Activated T-cell treated with anti-CD3 and anti-CD28 coated beads, Interleukin-2, amount 50 U/mL, for 4 hours (primary cell): ENCODE measurements at regions not wholly inside any gene's neighbourhood (a gene's known extent, or its start where the extent isn't known, plus 50 kb on each side); places are given as distances from the start of the nearest gene placed in this dataset.
"Not testable (repeated sequence)": the region's sequence is repeated elsewhere in the genome, so short reads cannot be mapped to it uniquely, and the experiment has no call there.

Experiments used
- ATAC-seq, 2 donors: fragments of 200-7000 bp; cut with Tn5 transposase; one replicate each; pipeline ENCODE4 v1.10.0; 2021
- DNase-seq: peaks from one replicate; pipeline ENCODE4 v3.0.0-alpha.2; 2020
- H3K27me3 Mint-ChIP-seq: one replicate; pipeline ENCODE4 v1.8.0; 2021; ENCODE audit warnings: low read depth, mixed read lengths
- H3K36me3 Mint-ChIP-seq: one replicate; pipeline ENCODE4 v1.8.0; 2022; ENCODE audit warnings: mixed read lengths; ENCODE audit not compliant: insufficient read depth
- H3K4me1 Mint-ChIP-seq: one replicate; pipeline ENCODE4 v1.8.0; 2021; ENCODE audit warnings: low read depth, mixed read lengths
- H3K4me3 Mint-ChIP-seq: one replicate; pipeline ENCODE4 v1.8.0; 2021; ENCODE audit warnings: mild to moderate bottlenecking, moderate library complexity, mixed read lengths
- H3K9me3 Mint-ChIP-seq: one replicate; pipeline ENCODE4 v1.8.0; 2021; ENCODE audit warnings: mixed read lengths

DNA sequence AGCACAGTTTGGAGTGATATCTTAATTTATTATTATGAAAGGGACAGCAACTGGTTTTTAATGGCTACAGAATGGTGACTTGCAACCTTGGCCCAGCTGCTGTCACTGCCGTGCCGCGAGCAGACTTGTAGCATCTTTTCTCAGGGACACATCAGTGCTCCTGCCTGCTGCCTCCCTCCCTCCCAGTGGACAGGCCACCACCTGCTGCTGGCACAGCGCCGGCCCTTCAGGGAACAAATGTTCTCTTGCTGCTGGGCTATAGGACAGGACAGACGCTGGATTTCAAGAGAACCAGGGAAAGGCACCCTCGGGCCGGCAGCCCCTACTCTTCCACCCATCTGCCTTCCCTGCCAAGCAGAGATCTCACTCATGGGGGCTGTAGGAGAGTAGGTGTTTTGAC is 413.8 kb upstream of the NFIA start:
- ATAC-seq = no peak
- no peak overlapping the region for H3K4me3 Mint-ChIP-seq
- no peaks in the 10 kb centered on the region for H3K4me1 Mint-ChIP-seq
- no peak for DNase-seq
- H3K36me3 Mint-ChIP-seq = no peaks in the 10 kb centered on the region
- no peaks in the 10 kb centered on the region for H3K27me3 Mint-ChIP-seq
- H3K9me3 Mint-ChIP-seq = no peaks in the 10 kb centered on the region

DNA sequence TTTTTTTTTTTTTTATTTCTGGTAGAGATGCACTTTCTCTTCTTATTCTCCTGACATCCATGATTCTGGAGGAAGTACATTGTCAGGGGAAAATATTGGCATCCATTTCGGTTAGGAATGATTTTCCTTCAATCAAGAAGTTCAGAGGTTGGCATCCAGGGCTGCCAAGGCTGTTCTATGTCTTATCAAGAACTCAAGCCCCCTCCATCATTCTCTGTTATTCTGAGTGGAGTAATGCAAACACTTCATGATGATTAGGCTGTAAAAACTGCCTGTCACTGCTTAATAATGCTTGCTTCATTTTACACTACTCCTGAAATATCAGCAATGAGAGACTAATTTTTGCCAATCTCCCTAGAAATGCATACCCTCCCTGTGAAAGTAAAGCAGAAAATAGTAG is 417.1 kb upstream of the NFIA start:
- Mint-ChIP-seq H3K36me3 (no peaks in the 10 kb centered on the region), H3K27me3 (no peaks in the 10 kb centered on the region), H3K4me3 (no peak overlapping the region), H3K9me3 (no peaks in the 10 kb centered on the region), H3K4me1 (no peaks in the 10 kb centered on the region)
- DNase-seq (no peak), ATAC-seq (no peak)

DNA sequence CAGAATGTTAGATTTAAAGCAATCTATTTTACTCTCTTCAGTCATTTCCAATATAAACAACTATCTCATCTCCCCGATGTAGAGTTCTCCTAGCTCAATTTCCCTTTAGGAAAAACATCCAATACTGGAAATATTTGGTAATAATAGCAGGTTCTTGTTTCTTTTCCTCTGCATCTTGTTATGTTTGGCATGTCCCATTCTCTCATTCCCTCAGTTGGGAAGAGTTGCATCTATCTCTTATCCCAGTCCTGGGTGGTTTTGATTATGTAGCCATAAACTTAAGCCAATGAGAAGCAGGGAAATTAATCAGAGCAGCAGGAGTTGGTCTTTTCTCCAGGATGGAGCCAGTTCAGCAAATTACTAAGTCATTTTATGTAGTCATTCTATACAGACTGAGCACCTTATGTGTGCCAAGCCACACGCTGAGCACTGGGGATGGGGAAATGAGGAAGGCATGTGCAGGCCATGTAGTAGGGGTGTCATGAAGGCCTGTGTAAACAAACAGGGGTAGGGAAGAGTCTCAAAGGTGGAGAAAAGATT is 418.2 kb upstream of the NFIA start:
- no peak for ATAC-seq

DNA sequence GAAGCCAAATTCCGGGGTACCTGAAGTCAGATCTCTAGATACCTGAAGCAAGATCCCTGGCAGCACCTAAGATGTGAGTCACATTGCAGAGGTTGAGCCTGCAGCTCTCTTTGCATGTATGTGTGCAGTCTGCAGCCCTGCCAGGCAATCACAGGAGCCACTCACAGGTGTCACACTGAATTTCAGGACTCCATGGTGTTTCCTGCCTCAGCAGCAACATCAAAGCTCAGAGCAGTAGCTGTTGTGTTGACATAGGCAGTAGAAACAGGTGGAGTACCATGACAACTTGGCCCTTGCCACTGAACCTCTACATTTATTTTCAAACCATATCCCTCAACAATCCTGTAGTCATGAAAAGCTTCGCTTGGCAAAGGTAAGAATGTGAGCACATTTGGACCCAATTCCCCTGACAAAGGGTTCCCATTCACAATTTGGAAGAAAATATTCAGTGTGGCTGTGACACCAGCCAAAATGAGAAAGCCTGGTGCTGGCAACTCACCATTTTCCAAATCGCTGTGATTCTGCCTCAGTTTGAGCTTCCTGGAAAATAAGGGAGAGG is 419.8 kb upstream of the NFIA start:
- H3K27me3 Mint-ChIP-seq = peaks cover 3% of the 10 kb centered on the region
- no peaks in the 10 kb centered on the region for H3K4me1 Mint-ChIP-seq
- DNase-seq (no peak), ATAC-seq (no peak)
- no peaks in the 10 kb centered on the region for H3K36me3 Mint-ChIP-seq
- H3K9me3 Mint-ChIP-seq = no peaks in the 10 kb centered on the region
- no peak overlapping the region for H3K4me3 Mint-ChIP-seq

More for the DNA sequence above, 418.2 kb upstream of the NFIA start:
- Mint-ChIP-seq H3K36me3 (no peaks in the 10 kb centered on the region), H3K27me3 (no peaks in the 10 kb centered on the region), H3K4me1 (no peaks in the 10 kb centered on the region), H3K4me3 (no peak overlapping the region), H3K9me3 (no peaks in the 10 kb centered on the region)
- no peak for DNase-seq

DNA sequence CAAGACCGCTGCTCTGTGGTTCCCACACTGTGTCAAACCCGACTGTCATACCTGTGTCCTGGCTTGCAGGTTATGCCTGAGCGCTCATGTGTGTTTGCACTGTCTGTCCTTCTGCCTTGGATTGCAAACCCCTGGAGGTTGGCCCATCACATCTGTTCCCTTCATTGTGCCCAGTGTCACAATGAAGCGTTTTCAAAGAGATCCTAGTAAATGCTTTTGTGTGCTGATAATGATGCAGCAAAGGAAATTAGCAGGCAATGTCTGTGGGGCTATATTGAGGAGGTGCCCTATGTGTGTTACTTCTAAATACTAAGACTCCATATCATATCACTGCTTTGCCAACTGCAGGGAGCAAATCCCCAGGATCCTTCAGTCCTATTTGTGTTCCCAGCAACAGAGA is 424.4 kb upstream of the NFIA start:
- Mint-ChIP-seq H3K4me3 (no peak overlapping the region), H3K36me3 (no peaks in the 10 kb centered on the region), H3K4me1 (no peaks in the 10 kb centered on the region), H3K27me3 (peaks cover 3% of the 10 kb centered on the region), H3K9me3 (peaks cover 3% of the 10 kb centered on the region)
- ATAC-seq = no peak
- no peak for DNase-seq

DNA sequence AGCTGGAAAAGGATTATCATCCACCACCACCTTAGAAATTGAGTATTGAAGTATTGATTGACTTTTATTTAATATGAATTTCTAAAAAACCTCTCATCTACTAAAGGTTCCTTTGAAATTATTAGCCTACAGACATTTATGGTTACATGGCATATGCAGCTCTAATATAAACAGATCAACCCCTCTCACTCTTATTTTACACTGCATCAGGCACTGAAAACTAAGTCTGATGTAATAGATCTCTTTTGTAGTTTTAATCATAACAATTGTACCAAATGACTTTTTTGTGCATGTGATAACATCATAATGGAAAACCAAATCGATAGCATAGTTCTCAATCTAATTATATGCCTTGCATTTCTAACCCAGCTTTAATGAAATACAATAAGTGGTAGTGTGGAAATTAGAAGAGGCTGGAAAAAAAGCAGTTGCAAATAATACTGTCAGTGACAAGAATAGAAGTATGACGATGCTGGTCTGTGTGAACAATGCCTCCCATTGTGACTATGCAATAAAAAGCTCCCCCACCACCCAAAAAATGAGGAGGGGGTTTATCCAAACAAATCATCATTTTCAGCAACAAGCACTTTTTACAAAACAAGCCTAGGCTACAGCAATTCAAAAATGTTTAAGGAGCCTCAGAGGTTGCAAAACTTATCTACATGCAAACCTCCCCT is 426.5 kb upstream of the NFIA start:
- DNase-seq (no peak), ATAC-seq (no peak)
- no peaks in the 10 kb centered on the region for H3K4me1 Mint-ChIP-seq
- H3K36me3 Mint-ChIP-seq = no peaks in the 10 kb centered on the region
- H3K9me3 Mint-ChIP-seq = peaks cover 13% of the 10 kb centered on the region
- H3K4me3 Mint-ChIP-seq = no peak overlapping the region
- peaks cover 3% of the 10 kb centered on the region for H3K27me3 Mint-ChIP-seq

DNA sequence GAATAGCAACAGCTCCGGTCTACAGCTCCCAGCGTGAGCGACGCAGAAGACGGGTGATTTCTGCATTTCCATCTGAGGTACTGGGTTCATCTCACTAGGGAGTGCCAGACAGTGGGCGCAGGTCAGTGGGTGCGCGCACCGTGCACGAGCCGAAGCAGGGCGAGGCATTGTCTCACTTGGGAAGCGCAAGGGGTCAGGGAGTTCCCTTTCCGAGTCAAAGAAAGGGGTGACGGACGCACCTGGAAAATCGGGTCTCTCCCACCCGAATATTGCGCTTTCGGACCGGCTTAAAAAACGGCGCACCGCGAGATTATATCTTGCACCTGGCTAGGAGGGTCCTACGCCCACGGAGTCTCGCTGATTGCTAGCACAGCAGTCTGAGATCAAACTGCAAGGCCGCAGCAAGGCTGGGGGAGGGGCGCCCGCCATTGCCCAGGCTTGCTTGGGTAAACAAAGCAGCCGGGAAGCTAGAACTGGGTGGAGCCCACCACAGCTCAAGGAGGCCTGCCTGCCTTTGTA is 442.3 kb upstream of the NFIA start:
- not testable (repeated sequence) for H3K9me3 Mint-ChIP-seq, DNase-seq, H3K4me3 Mint-ChIP-seq, H3K4me1 Mint-ChIP-seq, H3K36me3 Mint-ChIP-seq, H3K27me3 Mint-ChIP-seq, ATAC-seq

DNA sequence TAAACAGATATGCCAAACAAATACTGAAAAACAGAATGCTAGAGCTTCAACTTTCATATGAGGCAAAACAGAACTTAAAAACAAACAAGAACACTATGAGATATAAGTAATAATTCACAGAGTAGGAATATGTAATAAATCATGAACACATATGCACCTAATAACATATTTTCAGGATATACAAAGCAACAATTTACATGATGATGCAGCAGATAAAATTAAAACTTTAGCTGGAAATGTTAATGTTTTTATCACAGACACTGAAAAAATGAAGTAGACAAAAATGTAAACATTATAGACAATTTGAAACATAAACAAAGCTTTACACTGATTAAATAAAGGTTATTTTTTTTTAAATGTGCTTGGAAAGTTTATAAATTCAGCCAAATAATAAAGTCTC is 443.1 kb upstream of the NFIA start:
- no peaks in the 10 kb centered on the region for H3K36me3 Mint-ChIP-seq
- DNase-seq = no peak
- H3K9me3 Mint-ChIP-seq = no peaks in the 10 kb centered on the region

DNA sequence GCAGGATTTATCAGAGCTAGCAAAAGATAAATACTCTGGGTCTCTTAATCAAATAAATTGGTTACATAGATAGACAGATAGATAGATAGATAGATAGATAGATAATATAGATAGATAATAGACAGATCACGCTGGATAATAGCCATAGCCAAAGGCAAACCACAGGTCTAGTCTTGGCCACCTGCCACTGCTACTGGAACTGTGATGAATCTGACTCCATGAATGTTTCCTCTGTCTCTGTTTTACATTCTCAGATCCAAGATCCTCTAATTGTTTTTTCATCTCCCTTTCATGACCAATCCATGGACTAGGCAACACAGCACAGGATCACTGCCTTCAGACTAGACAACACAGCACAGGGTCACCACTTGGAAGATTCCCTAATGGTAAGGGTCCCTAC is 444.7 kb upstream of the NFIA start:
- Mint-ChIP-seq H3K4me3 (no peak overlapping the region), H3K4me1 (no peaks in the 10 kb centered on the region), H3K36me3 (no peaks in the 10 kb centered on the region), H3K9me3 (no peaks in the 10 kb centered on the region), H3K27me3 (peaks cover 4% of the 10 kb centered on the region)
- ATAC-seq = no peak
- DNase-seq = no peak

More for the DNA sequence above, 443.1 kb upstream of the NFIA start:
- Mint-ChIP-seq H3K4me1 (no peaks in the 10 kb centered on the region), H3K27me3 (no peaks in the 10 kb centered on the region), H3K4me3 (no peak overlapping the region)
- no peak for ATAC-seq

DNA sequence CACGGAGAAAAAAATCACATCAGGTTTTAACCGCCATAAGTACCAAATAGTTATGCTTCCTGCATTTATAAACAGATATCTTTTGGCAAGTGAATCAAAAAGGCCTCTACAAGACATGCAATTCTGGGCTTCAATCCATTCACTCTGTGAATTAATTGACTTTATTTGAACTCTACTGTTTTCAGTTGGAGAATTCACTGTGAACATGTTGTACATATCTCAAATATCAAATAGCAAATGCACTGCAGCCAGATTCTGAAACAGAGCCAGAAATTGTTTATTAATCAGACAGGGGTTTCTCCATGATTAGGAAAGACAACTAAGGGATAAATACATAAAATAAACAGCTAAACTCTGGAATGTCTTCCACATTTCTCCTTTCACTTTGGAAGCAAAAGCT is 445.4 kb upstream of the NFIA start:
- no peak for ATAC-seq
- H3K36me3 Mint-ChIP-seq = no peaks in the 10 kb centered on the region
- no peaks in the 10 kb centered on the region for H3K4me1 Mint-ChIP-seq

DNA sequence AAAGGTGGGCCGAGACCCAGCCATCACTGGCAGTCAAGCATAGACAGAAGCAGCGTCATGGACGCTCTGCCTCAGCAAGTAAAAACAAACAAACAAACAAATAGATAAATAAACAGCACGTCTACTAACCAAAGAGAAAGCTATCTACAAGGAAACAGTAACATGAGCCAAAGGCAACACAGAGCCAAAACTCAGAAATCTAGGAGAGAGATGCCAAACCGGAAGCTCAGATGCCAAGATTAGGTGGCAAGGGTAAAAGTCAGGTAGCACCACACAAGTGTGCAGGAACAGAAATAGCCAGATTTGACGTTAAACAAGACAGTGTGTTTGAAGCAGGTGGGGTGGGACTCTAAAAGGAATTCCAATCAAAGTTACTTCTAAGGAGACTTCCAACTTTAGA is 448.3 kb upstream of the NFIA start:
- H3K36me3 Mint-ChIP-seq = no peaks in the 10 kb centered on the region
- no peak for DNase-seq
- H3K27me3 Mint-ChIP-seq = peaks cover 4% of the 10 kb centered on the region
- no peak overlapping the region for H3K4me3 Mint-ChIP-seq
- peaks cover 5% of the 10 kb centered on the region for H3K9me3 Mint-ChIP-seq
- ATAC-seq = no peak
- H3K4me1 Mint-ChIP-seq = no peaks in the 10 kb centered on the region

More for the DNA sequence above, 445.4 kb upstream of the NFIA start:
- Mint-ChIP-seq H3K27me3 (peaks cover 4% of the 10 kb centered on the region), H3K9me3 (peaks cover 2% of the 10 kb centered on the region), H3K4me3 (no peak overlapping the region)
- no peak for DNase-seq

DNA sequence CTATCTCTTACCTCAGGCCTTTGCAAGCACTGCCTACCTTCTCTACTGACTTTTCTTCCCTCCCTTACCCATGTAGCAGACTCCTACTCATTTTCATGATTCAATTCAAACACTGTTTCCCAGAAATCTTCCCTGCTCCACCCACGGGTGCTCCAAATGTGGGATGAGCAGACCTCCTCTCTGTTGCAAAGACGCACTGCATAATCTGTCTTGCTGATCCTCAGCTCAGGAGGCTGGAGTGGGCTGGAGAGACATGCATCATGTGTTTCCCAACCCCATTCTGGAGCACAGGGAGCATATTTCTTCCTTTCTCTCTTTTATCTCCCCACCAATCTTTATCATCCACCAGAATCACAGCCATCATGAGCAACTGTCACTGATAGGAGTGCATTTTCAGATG is 459.9 kb upstream of the NFIA start:
- DNase-seq (no peak), ATAC-seq (no peak)
- Mint-ChIP-seq H3K4me3 (no peak overlapping the region), H3K9me3 (no peaks in the 10 kb centered on the region), H3K36me3 (no peaks in the 10 kb centered on the region), H3K27me3 (peaks cover 7% of the 10 kb centered on the region), H3K4me1 (no peaks in the 10 kb centered on the region)

DNA sequence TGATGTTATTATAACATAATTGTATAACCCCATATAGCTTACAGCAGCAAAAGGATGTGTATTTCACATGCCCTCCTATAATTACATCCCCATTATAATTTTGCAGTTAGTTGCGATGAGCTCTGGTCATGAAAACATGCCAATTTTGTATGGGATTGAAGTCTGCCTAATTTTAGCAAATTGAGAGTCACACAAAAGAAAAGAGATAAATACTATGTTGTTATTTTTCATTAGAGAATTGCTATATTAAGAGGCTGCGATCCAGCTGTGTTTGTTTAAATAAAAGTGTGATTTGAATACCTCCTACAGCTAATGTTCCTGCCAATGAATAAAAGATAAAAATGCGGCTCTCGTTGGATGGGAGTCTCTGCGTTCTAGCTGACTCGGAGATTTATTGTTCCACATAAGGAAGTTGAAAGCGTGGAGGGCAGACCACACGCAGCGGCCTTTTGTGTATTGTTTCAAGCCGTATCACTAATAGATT is 461.0 kb upstream of the NFIA start:
- ATAC-seq = no peak
- H3K4me1 Mint-ChIP-seq = no peaks in the 10 kb centered on the region
- no peak for DNase-seq
- H3K27me3 Mint-ChIP-seq = peaks cover 7% of the 10 kb centered on the region
- H3K36me3 Mint-ChIP-seq = no peaks in the 10 kb centered on the region
- H3K9me3 Mint-ChIP-seq = no peaks in the 10 kb centered on the region
- H3K4me3 Mint-ChIP-seq = no peak overlapping the region

DNA sequence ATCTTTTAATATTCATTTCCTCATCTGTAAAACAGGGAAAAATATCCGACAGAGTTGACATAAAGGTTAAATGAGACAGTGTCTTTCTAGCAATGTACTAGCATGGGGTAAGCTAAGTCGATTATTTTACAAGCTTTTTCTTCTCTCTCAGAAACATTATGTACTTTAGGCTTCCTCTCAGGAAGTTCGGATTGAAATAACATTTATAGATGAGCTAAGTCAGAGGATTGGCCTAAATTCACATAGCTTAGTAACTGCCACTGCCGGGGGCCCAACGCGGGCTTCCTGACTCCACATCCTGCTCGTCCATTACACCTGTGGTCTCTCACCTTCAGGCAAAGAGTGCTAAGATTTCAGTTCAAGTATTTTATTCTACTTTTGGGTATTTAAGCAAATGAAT is 462.3 kb upstream of the NFIA start:
- Mint-ChIP-seq H3K4me3 (no peak overlapping the region), H3K4me1 (no peaks in the 10 kb centered on the region), H3K27me3 (peaks cover 7% of the 10 kb centered on the region), H3K36me3 (no peaks in the 10 kb centered on the region), H3K9me3 (no peaks in the 10 kb centered on the region)
- DNase-seq = no peak
- no peak for ATAC-seq

DNA sequence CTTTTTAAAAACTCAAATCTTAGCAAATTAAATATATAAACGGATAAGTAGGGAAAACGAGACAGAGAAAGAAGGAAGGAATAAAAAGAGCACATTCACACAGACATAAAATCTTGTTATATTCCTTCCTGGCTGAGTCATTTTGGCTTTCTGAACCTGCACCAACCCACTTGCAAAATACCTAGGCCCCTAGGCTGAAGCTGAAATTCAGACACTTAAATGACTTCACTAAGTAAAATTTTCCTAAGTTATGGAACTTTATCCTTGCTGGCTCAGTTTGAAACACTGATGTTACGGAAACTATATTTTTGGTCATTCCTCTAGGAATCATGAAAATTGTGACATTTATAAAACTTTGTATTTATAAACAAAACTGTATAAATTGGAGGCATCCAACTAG is 462.8 kb upstream of the NFIA start:
- Mint-ChIP-seq H3K4me1 (no peaks in the 10 kb centered on the region), H3K4me3 (no peak overlapping the region), H3K27me3 (peaks cover 4% of the 10 kb centered on the region), H3K9me3 (peaks cover 3% of the 10 kb centered on the region), H3K36me3 (no peaks in the 10 kb centered on the region)
- ATAC-seq (no peak), DNase-seq (no peak)
